ENCODE measurements at regions not wholly inside any gene's neighbourhood (a gene's known extent, or its start where the extent isn't known, plus 50 kb on each side); places are given as distances from the start of the nearest gene placed in this dataset.

GRCh38 chr13:107124730-107125129 is 556.8 kb upstream of the ARGLU1 start:
- TF ChIP-seq, protein P1, sequence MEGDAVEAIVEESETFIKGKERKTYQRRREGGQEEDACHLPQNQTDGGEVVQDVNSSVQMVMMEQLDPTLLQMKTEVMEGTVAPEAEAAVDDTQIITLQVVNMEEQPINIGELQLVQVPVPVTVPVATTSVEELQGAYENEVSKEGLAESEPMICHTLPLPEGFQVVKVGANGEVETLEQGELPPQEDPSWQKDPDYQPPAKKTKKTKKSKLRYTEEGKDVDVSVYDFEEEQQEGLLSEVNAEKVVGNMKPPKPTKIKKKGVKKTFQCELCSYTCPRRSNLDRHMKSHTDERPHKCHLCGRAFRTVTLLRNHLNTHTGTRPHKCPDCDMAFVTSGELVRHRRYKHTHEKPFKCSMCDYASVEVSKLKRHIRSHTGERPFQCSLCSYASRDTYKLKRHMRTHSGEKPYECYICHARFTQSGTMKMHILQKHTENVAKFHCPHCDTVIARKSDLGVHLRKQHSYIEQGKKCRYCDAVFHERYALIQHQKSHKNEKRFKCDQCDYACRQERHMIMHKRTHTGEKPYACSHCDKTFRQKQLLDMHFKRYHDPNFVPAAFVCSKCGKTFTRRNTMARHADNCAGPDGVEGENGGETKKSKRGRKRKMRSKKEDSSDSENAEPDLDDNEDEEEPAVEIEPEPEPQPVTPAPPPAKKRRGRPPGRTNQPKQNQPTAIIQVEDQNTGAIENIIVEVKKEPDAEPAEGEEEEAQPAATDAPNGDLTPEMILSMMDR (IDR thresholded peaks at IDR 0.05; ENCODE audit: poor library complexity) = no peak
- no peak for TF ChIP-seq EZH2 (IDR thresholded peaks at IDR 0.05; ENCODE audit: borderline replicate concordance)

All from hepatocyte (in vitro differentiated cells).